DMS79 (cell line): ENCODE measurements at regions not wholly inside any gene's neighbourhood (a gene's known extent, or its start where the extent isn't known, plus 50 kb on each side); places are given as distances from the start of the nearest gene placed in this dataset.

ENCODE experiments used
- DNase-seq: peaks from one replicate; lab custom pipeline; 2025; lab: John Stamatoyannopoulos, UW

DNA sequence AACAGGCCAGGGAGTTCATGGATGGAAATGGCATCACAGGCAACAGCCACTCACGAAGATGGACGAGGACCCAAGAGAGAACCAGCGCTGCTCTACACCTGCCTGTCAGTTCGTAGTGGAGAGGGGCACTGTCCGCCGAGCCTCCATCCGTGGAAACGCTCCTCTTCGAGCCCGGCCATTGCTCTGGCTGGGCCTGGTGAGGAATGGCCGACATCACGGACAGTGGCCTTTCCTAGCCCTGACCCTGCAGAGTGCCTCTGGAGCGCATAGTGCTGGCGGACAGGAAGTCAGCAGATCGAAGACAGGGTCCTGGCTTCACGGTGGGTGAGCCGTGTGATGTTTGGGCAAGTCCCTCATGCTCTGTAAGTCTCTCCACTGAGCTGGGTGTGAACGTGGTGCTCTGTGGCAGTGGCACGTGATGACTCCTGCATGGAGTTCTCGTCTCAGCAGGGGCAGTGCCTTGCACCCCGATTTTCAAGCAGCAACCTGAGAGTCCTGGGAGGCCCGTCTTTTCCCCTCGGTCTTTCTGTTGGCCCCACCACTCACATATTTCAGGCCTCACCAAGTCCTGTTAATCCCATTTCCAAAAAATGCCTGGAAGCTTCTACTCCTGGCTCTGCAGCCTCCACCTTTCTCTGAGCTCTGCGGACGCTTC lies 214.4 kb downstream of the ERMARD start:
- no peak for DNase-seq

GRCh38 chr6:169965239-169965638 lies 213.8 kb downstream of the ERMARD start:
- DNase-seq, result no peak

GRCh38 chr6:169964486-169965180 lies 213.2 kb downstream of the ERMARD start:
- no peak for DNase-seq

DNA sequence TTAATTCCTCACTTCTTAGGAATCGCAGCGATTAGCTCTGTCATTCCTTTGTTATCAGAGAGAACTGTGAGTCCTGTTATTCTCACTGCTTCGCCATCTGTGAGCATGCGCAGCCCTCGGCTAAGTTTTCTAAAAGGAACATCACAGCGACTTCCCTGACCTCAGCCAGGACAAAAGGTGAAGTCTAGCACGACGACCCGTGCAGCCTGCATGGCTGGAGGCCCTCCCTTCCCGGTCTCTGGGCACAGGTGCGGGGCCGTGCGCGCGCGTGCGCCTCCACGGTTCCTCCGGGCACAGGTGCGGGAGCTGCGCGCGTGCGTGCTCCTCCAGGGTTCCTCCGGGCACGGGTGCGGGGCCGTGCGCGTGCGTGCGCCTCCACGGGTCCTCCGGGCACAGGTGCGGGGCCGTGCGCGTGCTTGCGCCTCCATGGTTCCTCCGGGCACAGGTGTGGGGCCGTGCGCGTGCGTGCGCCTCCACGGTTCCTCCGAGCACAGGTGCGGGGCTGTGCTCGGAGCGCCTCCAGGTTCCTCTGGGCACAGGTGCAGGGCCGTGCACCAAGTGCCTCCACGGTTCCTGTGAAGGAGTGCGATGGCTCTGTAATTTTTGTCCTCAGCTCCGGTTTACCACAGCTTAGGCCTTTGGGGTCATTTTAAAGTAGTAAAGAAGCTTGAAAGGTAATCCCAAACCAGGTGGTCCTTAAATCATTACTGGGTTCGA lies 212.3 kb downstream of the ERMARD start:
- DNase-seq, result no peak

GRCh38 chr6:169962604-169963469 lies 211.4 kb downstream of the ERMARD start:
- no peak for DNase-seq

GRCh38 chr6:169961772-169962561 lies 210.5 kb downstream of the ERMARD start:
- no peak for DNase-seq

DNA sequence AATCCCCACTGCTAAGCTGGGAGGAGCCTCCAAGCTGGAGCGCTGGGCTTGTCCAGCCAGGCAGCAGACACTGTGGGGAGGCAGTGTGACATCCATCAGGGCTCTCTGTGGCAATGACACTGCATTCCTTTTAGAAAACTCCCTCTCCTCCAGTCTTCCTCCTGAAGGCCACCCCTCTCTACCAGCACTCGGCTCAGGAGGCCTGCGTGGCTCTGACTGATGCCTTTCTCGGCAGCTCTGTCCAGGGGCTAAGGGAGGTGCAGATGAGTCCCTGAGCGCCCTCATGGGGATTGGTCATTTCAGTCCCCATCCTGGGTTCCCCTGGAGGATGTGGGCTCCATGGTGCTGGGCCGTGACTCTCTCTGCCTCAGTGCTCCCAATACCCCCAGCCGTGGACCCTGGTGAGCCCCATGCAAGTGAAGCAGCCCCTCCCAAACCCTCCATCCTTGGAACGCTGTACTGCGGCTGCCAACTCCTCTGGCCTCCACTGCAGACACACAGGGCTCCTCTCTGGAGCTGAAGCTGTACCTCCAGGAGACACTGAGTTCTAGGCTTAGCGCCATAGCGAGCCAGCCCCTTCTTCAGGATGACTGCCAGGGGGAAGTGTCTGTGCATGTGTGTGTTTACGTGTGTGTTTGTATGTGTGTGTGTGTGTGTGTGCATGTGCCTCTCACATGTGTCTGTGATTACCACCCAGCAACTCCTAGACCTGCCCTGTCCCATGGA lies 209.6 kb downstream of the ERMARD start:
- no peak for DNase-seq

GRCh38 chr6:169960521-169960885 lies 209.1 kb downstream of the ERMARD start:
- no peak for DNase-seq

GRCh38 chr6:169960003-169960344 lies 208.6 kb downstream of the ERMARD start:
- no peak for DNase-seq

DNA sequence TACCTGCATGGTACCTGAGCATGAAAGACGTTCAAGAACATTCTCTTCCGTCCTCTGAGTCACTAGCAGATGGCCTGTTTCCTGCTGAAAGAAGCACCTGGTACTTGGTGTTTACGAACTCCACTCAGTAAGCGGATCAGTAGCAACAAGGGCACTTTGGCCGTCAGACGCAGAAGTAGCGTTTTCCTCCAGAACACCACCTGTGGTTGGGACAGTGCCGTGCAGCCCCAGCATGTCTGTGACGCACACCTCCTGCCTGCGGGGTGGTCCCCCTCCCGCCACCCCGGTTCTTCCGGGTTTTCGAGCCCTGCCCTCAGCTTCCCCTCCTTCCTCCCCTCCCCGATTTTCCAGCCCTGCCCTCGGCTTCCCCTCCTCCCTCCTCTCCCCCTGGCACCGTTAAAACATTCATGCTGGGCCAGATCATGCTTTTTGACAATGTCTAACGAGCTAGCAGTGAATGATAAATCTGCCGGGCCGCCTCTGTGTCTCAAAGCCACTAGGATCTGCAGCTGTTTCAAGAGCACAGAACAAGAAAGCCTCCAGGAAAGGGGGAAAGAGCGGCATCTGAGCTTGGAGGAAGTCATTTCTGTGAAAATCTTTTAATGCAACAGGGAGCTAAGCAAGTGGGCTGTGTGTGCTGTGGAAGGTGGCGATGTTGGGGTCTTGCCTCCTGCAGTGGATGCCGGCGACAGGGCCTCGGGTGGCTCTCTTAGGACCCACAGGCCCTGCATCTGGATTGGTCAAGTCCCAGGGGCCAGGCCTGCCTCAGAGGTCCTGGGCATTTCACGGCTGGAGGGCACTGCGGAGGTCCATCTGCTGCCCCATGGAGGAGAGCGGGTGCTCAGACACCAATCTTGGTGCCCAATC lies 207.9 kb downstream of the ERMARD start:
- DNase-seq, result peak; percentile 98

DNA sequence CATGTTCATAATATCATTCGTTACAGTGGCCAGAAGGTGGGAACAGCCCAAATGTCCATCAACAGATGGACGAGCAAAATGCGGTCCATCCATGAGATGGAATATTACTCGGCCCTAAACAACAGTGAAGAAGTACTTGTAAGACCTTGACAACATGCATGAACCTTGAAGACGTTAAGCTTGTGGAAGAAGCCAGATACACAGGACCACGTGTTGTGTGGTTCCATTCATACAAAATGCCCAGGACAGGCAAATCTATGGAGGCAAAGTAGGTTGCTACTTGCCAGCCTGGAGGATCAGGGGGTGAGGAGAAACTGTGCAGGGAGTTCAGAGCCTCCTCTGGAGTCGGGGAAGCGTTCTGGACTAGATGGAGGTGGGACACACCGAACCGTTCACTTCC lies 207.1 kb downstream of the ERMARD start:
- DNase-seq, result no peak

DNA sequence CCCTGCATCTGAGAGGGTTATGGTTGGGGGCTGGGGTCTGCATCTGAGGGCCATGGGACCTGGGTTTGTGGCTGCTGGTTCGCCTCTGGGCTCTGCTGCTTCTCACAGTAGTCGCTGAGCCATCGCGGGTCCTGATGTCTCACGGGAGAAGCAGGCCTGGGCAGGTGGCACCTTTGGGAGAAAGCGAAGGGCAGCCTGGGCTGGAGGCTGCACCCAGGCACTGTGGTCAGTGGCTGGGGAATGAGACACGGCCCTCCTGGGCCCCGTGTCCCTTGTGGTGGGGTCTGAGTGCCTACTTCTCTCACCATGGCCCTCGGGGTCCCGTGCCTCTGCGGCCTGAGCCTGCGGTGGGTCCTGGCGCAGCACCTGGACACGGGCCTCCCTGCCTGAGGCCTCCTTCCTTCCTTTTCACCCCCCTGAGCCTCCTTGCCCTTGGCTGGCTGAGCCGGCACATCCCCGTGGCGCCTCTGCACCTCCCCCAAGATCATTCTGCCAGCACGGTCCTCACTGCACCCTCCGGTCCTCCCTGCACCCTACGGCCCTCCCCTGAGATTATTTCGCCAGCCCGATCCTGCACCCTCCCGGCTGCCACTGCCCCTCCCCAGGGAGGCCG lies 206.0 kb downstream of the ERMARD start:
- DNase-seq, result no peak

DNA sequence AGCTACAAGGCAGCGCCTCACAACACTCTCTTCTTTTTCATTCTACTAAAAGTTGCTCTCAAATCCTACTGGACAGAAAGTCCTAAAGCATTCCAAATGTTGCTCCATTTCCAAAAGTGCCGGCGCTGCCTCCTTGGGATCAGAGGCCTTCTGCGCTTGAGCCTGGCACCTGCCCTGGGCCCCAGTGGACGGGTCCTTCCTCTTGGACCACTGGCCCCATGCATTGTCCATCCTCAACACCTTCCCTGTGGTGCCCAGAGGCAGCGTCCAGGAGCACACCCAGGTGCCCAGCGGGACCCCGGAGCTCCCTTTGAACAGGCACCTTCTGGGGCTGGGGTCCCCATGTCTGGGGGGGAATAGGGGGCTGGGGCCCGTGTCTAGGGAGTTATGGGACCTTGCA lies 205.2 kb downstream of the ERMARD start:
- DNase-seq, result no peak

GRCh38 chr6:169955731-169956437 lies 204.5 kb downstream of the ERMARD start:
- no peak for DNase-seq

DNA sequence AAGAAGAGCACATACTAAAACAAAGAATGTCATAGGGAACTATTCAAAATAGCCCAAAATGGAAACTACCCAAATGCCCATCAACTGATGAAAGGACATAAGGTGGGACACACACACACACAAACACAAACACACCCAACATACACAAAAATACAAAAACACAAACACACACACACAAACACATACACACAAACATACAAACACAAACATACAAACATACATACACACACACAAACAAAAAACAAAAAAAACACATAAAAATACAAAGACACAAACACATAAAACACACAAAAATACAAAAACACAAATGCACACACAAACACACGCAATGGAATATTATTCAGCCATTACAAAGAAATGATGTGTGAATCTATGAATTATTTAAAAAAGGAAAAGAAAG lies 203.6 kb downstream of the ERMARD start:
- DNase-seq, result no peak

DNA sequence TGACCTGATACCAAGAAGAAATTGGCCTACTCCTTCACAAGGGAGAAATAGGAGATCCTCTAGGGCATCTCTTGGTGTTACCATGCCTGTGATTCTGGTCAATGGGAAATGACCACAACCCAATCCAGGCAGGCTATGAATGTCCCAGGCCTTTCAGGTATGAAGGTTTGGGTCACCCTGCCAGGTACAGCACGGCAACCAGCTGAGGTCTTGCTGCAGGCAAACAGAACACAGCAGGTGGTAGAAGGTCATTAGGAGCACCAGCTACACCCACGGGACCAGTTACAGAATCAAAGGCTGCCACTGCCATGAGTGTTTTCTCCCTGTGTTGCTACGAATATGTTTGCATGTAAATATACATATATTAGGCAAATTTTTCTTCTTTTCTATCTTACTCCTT lies 202.3 kb downstream of the ERMARD start:
- DNase-seq, result no peak

GRCh38 chr6:169950558-169950957 lies 199.1 kb downstream of the ERMARD start:
- DNase-seq, result no peak

DNA sequence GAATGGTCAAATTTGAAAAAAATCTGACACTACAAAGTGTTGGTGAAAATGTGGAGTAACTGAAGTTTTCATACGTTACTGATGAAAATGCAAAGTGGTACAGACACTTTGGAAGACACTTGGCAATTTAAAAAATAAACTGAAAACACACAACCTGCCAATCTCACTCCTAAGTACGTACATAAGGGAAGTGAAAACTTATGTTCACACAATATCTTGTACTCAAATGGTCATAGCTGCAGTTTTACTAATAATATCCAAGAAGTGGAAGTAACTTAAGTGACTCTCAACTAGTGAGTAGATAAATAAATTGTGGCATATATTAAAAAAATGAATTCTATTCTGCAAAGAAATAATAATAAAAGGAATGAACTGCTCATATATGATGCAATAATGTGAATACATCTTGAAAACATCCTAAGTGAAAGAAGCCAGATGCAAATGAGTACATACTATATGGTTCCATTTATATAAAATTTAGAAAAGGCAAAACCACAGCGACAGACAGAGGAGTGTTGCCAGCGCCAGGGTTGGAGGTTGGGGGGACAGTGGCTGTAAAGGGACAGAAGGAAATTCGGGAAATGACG lies 198.2 kb downstream of the ERMARD start:
- no peak for DNase-seq

DNA sequence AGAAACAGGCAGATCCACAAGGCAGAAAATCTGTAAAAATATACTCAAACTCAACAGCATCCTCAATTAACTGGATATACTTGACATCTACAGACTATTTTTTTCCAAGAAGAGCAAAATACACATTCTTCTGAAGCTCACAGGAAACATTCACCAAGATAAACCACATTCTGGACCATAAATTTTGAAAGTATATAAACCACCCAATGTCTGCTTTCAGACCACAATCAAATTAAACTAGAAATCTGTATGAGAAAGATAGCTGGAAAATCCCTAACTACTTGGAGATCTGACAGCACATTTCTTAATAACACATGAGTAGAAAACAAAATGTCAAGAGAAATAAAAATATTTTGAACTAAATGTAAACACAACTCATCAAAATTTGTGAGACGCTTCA lies 195.5 kb downstream of the ERMARD start:
- DNase-seq, result no peak
